GM04504 (cell line): ENCODE measurements at regions not wholly inside any gene's neighbourhood (a gene's known extent, or its start where the extent isn't known, plus 50 kb on each side); places are given as distances from the start of the nearest gene placed in this dataset.
"Not testable (repeated sequence)": the region's sequence is repeated elsewhere in the genome, so short reads cannot be mapped to it uniquely, and the experiment has no call there.

Experiments used
- DNase-seq: peaks from one replicate; pipeline ENCODE4 v3.0.0-alpha.2; 2012; ENCODE audit warnings: low read depth

GRCh38 chr16:60810250-60810649, 1226.0 kb downstream of the CDH8 start:
- DNase-seq = no peak

GRCh38 chr16:60792437-60792836, 1243.8 kb downstream of the CDH8 start:
- DNase-seq = no peak

- DNase-seq = no peak
Observed at GRCh38 chr16:60788631-60789030, 1247.6 kb downstream of the CDH8 start.

- DNase-seq = no peak
Observed at GRCh38 chr16:60776281-60776680, 1260.0 kb downstream of the CDH8 start.

- no peak for DNase-seq
Observed at GRCh38 chr16:60771138-60771537, 1265.1 kb downstream of the CDH8 start.

- DNase-seq = not testable (repeated sequence)
Observed at GRCh38 chr16:60770384-60770783, 1265.9 kb downstream of the CDH8 start.

GRCh38 chr16:60763869-60764268, 1272.4 kb downstream of the CDH8 start:
- no peak for DNase-seq

GRCh38 chr16:60755907-60756306, 1280.3 kb downstream of the CDH8 start:
- no peak for DNase-seq

- DNase-seq = no peak
Observed at GRCh38 chr16:60748366-60748765, 1287.9 kb downstream of the CDH8 start.

GRCh38 chr16:60744198-60744597, 1292.0 kb downstream of the CDH8 start:
- no peak for DNase-seq

- DNase-seq = no peak
Observed at GRCh38 chr16:60741810-60742209, 1294.4 kb downstream of the CDH8 start.

GRCh38 chr16:60739737-60740683, 1296.2 kb downstream of the CDH8 start:
- no peak for DNase-seq

GRCh38 chr16:60731329-60732050, 1304.7 kb downstream of the CDH8 start:
- no peak for DNase-seq

GRCh38 chr16:60729051-60729450, 1307.2 kb downstream of the CDH8 start:
- DNase-seq = no peak

- no peak for DNase-seq
Observed at GRCh38 chr16:60727851-60728250, 1308.4 kb downstream of the CDH8 start.

GRCh38 chr16:60720060-60720459, 1316.2 kb downstream of the CDH8 start:
- DNase-seq = no peak

GRCh38 chr16:60717808-60718207, 1318.4 kb downstream of the CDH8 start:
- DNase-seq = no peak

GRCh38 chr16:60712144-60712543, 1324.1 kb downstream of the CDH8 start:
- DNase-seq = no peak

GRCh38 chr16:60704726-60705125, 1331.5 kb downstream of the CDH8 start:
- DNase-seq = no peak

GRCh38 chr16:60703096-60703495, 1333.1 kb downstream of the CDH8 start:
- no peak for DNase-seq

- DNase-seq = no peak
Observed at GRCh38 chr16:60686824-60687223, 1349.4 kb downstream of the CDH8 start.

GRCh38 chr16:60684002-60684401, 1352.2 kb downstream of the CDH8 start:
- no peak for DNase-seq

- DNase-seq = no peak
Observed at GRCh38 chr16:60682219-60682618, 1354.0 kb downstream of the CDH8 start.
